DOHH2 (cell line): ENCODE measurements at regions not wholly inside any gene's neighbourhood (a gene's known extent, or its start where the extent isn't known, plus 50 kb on each side); places are given as distances from the start of the nearest gene placed in this dataset.

ENCODE experiments used
- EZH2phosphoT487 ChIP-seq: fragments of 200-600 bp; sonication (generic); IDR thresholded peaks from 2 replicates; pipeline ENCODE4 v1.6.1; 2017; ENCODE audit warnings: borderline replicate concordance, mild to moderate bottlenecking, antibody characterized with exemption, low read length, moderate library complexity, mixed read lengths
- TF ChIP-seq, protein P1 (sequence below): fragments of 200-600 bp; sonication (generic); IDR thresholded peaks from one replicate; pipeline ENCODE4 v1.5.1; 2014; ENCODE audit warnings: antibody characterized with exemption, mild to moderate bottlenecking, low read depth, low read length; ENCODE audit not compliant: poor library complexity, severe bottlenecking

GRCh38 chr20:16808796-16809195 lies 60.6 kb downstream of the OTOR start:
- TF ChIP-seq, protein P1, sequence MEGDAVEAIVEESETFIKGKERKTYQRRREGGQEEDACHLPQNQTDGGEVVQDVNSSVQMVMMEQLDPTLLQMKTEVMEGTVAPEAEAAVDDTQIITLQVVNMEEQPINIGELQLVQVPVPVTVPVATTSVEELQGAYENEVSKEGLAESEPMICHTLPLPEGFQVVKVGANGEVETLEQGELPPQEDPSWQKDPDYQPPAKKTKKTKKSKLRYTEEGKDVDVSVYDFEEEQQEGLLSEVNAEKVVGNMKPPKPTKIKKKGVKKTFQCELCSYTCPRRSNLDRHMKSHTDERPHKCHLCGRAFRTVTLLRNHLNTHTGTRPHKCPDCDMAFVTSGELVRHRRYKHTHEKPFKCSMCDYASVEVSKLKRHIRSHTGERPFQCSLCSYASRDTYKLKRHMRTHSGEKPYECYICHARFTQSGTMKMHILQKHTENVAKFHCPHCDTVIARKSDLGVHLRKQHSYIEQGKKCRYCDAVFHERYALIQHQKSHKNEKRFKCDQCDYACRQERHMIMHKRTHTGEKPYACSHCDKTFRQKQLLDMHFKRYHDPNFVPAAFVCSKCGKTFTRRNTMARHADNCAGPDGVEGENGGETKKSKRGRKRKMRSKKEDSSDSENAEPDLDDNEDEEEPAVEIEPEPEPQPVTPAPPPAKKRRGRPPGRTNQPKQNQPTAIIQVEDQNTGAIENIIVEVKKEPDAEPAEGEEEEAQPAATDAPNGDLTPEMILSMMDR: no peak
- no peak for TF ChIP-seq EZH2phosphoT487
